ENCODE measurements at regions not wholly inside any gene's neighbourhood (a gene's known extent, or its start where the extent isn't known, plus 50 kb on each side); places are given as distances from the start of the nearest gene placed in this dataset.

GRCh38 chr4:140281828-140282552 lies 91.5 kb upstream of the SCOC start:
- in situ Hi-C loops (cut with MboI; ENCODE audit: low sequenced_read_pairs), result no loop called here

- in situ Hi-C loops (cut with MboI; ENCODE audit: low sequenced_read_pairs), result no loop called here
Observed at GRCh38 chr4:140277576-140277975, 95.9 kb upstream of the SCOC start.

GRCh38 chr4:140271553-140271952 lies 101.9 kb upstream of the SCOC start:
- in situ Hi-C loops (cut with MboI; ENCODE audit: low sequenced_read_pairs), result loop anchor here (25.0 kb wide), 2 partner anchors 259 to 534 kb away; no protein-coding TSS in a partner anchor

DNA sequence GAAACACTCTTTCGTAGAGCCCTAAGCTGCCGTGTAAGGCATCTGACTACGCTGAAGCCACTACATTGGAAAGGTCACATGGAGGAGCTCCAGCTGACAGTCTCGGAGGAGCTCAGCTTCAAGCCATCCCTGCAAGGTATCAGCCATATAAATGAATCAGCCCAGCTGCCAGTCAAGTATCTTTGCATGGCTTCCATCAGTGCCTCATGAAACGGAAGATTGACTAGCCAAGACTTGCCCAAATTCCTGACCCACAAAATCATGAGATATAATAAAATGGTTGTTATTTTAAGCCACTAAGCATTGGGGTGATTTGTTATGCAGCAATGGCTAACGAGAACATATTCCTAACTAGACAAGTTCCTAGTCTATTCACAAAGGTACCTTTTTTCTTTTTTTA lies 104.1 kb upstream of the SCOC start:
- in situ Hi-C loops (cut with MboI; ENCODE audit: low sequenced_read_pairs), result loop anchor here (25.0 kb wide), 2 partner anchors 257 to 532 kb away; no protein-coding TSS in a partner anchor

DNA sequence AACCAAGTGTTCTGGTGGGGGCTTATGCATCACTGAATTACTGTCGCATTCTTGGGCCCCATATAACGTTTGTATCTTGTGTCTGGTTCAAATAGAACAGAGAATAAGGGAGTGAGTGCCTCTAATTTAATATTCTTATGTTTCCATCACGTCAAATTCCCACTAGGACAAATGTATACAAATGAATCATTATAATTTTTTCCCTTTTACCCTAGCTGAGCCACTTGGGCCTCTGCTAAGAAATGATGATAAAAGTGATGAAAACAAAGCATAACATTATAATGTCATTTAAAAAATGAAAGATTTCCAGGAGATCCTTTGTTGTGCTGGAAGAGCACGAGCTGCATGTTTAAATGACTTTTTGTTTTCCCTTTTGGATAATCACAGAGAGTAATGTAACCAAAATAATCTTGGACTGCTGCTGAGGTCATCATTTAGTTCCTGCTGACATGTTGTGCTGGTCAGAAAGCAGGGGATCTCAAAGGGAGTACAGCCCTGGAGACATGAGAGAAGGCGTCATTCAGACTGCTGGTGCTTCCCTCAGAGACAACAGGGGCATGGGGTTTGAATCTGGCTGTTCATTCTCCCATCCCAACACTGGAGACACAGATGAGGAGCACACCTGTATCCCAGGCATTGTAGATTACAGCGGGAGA lies 105.1 kb upstream of the SCOC start:
- in situ Hi-C loops (cut with MboI; ENCODE audit: low sequenced_read_pairs), result loop anchor here (25.0 kb wide), 2 partner anchors 256 to 531 kb away; no protein-coding TSS in a partner anchor

DNA sequence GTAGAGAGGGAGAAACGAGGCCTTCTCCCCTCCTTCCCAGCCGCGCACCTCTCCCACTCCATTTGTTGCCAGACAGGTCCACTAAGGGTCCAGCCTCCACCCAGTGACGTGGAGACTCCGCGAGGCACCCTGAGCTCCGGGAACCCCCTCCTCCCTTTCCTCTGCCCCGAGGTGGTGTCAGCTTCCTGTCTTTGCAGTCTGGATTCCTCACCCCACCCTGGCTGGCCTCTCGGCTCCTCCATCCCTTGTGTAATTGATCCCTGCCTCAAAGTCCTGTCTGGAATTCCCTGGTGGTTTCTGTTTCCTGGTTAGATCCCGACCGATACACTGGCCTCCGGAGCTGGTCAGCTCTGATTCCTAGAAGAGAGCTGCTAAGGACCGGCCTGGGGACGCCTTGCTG lies 105.9 kb upstream of the SCOC start:
- in situ Hi-C loops (cut with MboI; ENCODE audit: low sequenced_read_pairs), result loop anchor here (25.0 kb wide), 2 partner anchors 255 to 530 kb away; no protein-coding TSS in a partner anchor

GRCh38 chr4:140266958-140267568 lies 106.4 kb upstream of the SCOC start:
- in situ Hi-C loops (cut with MboI; ENCODE audit: low sequenced_read_pairs), result loop anchor here (25.0 kb wide), 2 partner anchors 255 to 530 kb away; no protein-coding TSS in a partner anchor

GRCh38 chr4:140260227-140260626 lies 106.2 kb upstream of the MAML3 start:
- in situ Hi-C loops (cut with MboI; ENCODE audit: low sequenced_read_pairs), result loop anchor here (25.0 kb wide), 2 partner anchors 248 to 523 kb away; no protein-coding TSS in a partner anchor

DNA sequence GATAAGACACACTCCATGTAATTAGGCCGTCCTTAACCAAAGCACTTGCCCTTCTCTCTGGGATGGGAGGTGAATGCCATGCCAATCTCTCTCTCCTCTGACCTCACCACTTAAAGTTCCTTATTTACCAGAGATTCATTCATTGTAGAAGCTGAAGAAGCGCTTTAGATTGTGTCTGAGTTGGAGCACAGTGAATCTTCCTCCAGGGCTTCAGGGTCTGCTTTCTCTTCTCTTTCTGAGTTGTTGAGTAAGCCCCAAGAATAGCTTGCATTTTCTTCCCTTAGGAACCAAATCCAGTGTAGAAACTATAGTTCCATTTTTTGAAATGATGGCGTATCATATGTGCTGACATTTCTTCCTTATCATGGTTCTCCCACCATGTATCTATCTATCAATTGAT lies 104.5 kb upstream of the MAML3 start:
- in situ Hi-C loops (cut with MboI; ENCODE audit: low sequenced_read_pairs), result loop anchor here (25.0 kb wide), 2 partner anchors 246 to 521 kb away; no protein-coding TSS in a partner anchor

- in situ Hi-C loops (cut with MboI; ENCODE audit: low sequenced_read_pairs), result loop anchor here (25.0 kb wide), 2 partner anchors 245 to 520 kb away; no protein-coding TSS in a partner anchor
Observed at GRCh38 chr4:140257461-140258305, 103.7 kb upstream of the MAML3 start.

GRCh38 chr4:140256941-140257340 lies 103.0 kb upstream of the MAML3 start:
- in situ Hi-C loops (cut with MboI; ENCODE audit: low sequenced_read_pairs), result loop anchor here (25.0 kb wide), 2 partner anchors 245 to 520 kb away; no protein-coding TSS in a partner anchor

DNA sequence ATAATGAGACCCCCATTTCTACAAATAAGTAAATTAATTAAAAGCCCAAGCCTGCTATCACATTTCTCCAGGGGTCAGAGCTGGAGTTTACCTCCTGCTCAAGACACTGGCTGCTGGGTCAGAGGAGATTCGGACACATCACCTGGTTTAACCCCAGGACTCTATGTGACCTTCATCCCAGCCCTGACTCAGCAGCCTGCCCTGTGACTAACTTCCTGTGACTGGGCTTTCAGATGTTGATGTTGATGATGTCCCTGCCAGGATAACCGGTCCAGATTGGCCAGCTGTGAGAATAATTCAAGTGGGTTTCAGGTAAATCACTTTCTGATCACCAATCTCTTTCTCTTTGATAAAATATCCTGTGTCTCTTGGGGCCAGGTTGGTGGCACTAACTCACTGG lies 102.4 kb upstream of the MAML3 start:
- in situ Hi-C loops (cut with MboI; ENCODE audit: low sequenced_read_pairs), result loop anchor here (25.0 kb wide), 2 partner anchors 244 to 519 kb away; no protein-coding TSS in a partner anchor

DNA sequence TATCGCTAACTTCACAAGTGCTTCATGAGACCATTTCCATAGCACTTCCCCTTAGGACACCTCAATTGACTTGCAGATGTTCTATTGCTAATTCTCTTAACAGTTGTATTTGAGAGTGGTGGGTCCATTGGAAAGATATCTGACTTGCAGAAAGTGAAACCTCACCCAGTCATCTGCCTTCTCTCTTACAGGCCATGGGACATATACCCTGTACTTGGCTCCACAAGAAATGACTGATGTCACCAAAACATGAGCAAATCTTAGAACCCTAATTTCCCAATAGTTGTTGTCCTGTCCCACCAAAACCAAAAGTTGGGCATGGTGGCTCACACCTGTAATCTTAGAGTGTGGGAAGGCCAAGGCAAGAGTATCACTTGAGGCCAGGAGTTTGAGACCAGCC lies 101.9 kb upstream of the MAML3 start:
- in situ Hi-C loops (cut with MboI; ENCODE audit: low sequenced_read_pairs), result loop anchor here (25.0 kb wide), 2 partner anchors 244 to 519 kb away; no protein-coding TSS in a partner anchor

DNA sequence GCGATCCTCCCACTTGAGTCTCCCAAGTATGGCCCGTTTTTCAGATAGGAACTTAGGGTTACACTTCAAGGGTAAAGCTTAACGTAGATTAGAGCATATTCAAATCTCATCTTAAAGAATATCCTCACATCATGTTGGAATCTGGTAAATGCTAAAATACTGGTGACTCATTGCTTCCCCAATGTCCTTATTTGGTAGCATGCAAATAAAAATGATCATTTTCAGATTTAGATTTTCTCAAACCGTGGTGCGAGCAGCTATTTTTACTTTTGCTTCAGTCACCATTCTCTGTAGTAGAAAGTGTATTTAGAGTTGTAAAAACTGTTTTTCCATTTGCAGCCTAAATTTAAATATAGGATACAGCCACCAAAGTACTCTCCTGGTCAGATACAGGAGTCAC lies 101.5 kb upstream of the MAML3 start:
- in situ Hi-C loops (cut with MboI; ENCODE audit: low sequenced_read_pairs), result loop anchor here (25.0 kb wide), 2 partner anchors 243 to 518 kb away; no protein-coding TSS in a partner anchor

DNA sequence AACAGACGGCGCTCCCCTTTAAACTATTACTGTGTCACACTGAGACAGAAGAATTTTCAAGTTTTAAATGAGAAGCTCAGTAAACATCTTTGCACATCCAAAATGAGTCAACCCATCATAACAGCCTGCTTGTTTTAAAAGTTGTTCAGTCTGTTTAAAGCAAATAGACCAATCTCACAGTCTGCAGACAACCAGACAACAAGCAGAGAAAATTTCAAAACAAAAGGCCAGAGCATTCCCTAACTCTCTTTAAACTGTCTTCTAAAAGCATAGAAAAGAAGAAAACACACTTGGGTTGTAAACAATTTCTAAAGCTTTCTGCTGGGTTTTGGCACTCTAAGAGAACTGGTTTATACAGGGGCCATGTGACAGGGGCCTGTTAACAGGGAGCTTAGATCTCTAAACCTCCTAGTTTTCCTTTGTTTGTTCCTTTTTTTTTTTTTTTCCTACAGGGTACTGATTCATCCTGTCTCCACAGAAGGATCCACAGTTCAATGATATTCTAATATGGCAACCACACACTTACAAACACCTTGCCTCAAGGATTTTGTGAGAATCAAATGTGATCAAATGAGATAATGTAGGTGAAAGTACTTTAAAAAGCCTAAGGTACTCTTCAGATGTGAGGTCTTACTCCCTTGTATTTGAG lies 100.8 kb upstream of the MAML3 start:
- in situ Hi-C loops (cut with MboI; ENCODE audit: low sequenced_read_pairs), result loop anchor here (5.0 to 25.0 kb wide), 3 partner anchors 102 to 517 kb away; partner anchors contain the start of gene MAML3

DNA sequence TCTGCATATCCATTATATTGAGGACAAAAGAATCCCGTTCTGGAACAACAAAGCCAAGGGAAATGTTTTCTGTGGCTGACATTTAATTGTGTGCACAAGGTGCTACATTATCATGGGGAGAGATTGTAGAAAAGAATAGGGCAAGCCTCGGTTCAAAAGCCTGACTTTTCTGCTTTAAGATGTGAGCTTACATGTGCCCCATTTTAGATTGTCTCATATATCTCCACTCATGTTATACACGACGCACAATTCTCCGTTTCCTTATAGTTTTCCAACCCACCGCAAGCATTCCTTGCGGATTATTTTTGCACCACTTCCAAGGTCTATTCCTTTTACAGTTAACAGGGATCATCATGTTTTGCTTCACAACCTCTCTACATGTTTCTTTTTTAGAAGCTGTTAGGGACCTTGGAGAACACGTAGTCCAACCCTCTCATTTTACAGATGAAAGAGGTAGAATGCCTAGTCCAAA lies 99.6 kb upstream of the MAML3 start:
- in situ Hi-C loops (cut with MboI; ENCODE audit: low sequenced_read_pairs), result loop anchor here (5.0 to 25.0 kb wide), 3 partner anchors 101 to 516 kb away; partner anchors contain the start of gene MAML3

GRCh38 chr4:140252742-140253555 lies 99.0 kb upstream of the MAML3 start:
- in situ Hi-C loops (cut with MboI; ENCODE audit: low sequenced_read_pairs), result loop anchor here (5.0 to 25.0 kb wide), 3 partner anchors 101 to 516 kb away; partner anchors contain the start of gene MAML3

DNA sequence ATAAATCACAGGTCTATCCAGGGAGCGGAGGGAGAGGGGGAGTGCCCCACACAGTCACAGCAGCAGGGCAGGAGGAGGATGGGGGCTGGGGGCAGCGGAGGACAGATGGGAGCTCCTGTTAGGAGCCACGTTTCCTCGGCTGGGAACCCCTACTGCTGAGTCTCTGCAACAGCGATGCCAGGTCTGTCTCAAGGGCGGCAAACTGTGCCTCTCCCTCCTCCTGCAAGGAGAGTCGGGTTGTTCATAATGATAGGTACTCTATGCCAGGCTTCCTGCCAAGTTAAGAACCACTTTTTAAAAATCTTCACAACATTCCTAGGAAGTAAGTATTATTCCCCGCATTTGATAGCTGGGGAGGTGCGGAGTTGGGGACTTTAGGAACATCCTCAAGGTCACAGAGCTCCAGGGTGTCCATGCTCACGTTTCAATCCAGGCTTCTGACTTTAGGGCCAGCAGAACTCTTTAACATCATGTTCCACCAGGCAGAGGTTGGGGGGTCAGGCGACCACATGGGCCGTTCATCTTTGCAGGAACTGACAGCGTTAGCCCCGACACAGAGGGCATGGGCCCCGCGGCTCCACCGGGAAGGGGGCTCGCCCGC lies 98.3 kb upstream of the MAML3 start:
- in situ Hi-C loops (cut with MboI; ENCODE audit: low sequenced_read_pairs), result loop anchor here (5.0 to 25.0 kb wide), 3 partner anchors 100 to 515 kb away; partner anchors contain the start of gene MAML3

All from HL-60/S4 (cell line).